GM12878 (cell line): ENCODE measurements at regions not wholly inside any gene's neighbourhood (a gene's known extent, or its start where the extent isn't known, plus 50 kb on each side); places are given as distances from the start of the nearest gene placed in this dataset.

Experiments
- ATAC-seq: fragments of 200-7000 bp; cut with Tn5 transposase; 3 replicates; pipeline ENCODE4 v1.9.1; 2020; ENCODE audit warnings: mild to moderate bottlenecking, moderate library complexity
- BruUV-seq: library from RNA; stranded (reverse); fragments of 400-500 nt; replicated peaks from 2 replicates; lab custom pipeline; 2021; lab: Mats Ljungman, UMichigan
- CTCF ChIA-PET: fragments of 300-600 bp; sonication (Branson Sonifier 250); formaldehyde crosslinking; extraction: SDS; loops from one replicate; lab custom pipeline; 2021; ENCODE audit warnings: inconsistent platforms; lab: Yijun Ruan, JAX
- POLR2A ChIA-PET: fragments of 350-600 bp; formaldehyde crosslinking; extraction: SDS; loops from one replicate; lab custom pipeline; 2021; ENCODE audit warnings: inconsistent platforms; lab: Charles Lee
- RAD21 ChIA-PET: fragments of 300-600 bp; sonication (Branson Sonifier 250); formaldehyde crosslinking; loops from one replicate; lab custom pipeline; 2023; ENCODE audit warnings: antibody characterized with exemption; ENCODE audit not compliant: unreplicated experiment; lab: Charles Lee
- SMC1A ChIA-PET: fragments of 300-600 bp; sonication (Branson Sonifier 250); formaldehyde crosslinking; loops from one replicate; lab custom pipeline; 2023; ENCODE audit not compliant: unreplicated experiment, uncharacterized antibody; lab: Charles Lee
- DNase-seq: peaks from one replicate; pipeline ENCODE4 v3.0.0-alpha.2; 2011; ENCODE audit warnings: low read depth, low spot score
- FAIRE-seq: peaks from 3 replicates; lab custom pipeline; 2011; peaks lifted over from hg19 to GRCh38; lab: Jason Lieb, UNC
- H2AFZ ChIP-seq: 2 replicates; pipeline ENCODE4 v1.6.0; 2011; ENCODE audit warnings: low read depth, low read length, control low read depth; ENCODE audit not compliant: control insufficient read depth
- H3K27ac ChIP-seq: 2 replicates; pipeline ENCODE4 v1.5.1; 2011; ENCODE audit warnings: control low read depth; ENCODE audit not compliant: control insufficient read depth, insufficient read depth
- H3K27me3 ChIP-seq, 2 experiments: replicated peaks in 1 of 2; 2 replicates each; pipeline versions ENCODE4 v1.6.0 to v1.6.1; 2011; ENCODE audit warnings: low read length in 1 of 2; ENCODE audit not compliant: control insufficient read depth in 2 of 2, insufficient read depth in 2 of 2
- H3K36me3 ChIP-seq, 2 experiments: 2 replicates each; pipeline ENCODE4 v1.5.1; 2011; ENCODE audit warnings: low read length in 1 of 2; ENCODE audit not compliant: control insufficient read depth in 2 of 2, insufficient read depth in 2 of 2
- H3K4me1 ChIP-seq: 2 replicates; pipeline ENCODE4 v1.6.1; 2011; ENCODE audit warnings: mild to moderate bottlenecking, low read length, moderate library complexity, mixed read lengths; ENCODE audit not compliant: control insufficient read depth, insufficient read depth
- H3K4me2 ChIP-seq: 2 replicates; pipeline ENCODE4 v1.6.0; 2011; ENCODE audit warnings: control low read depth; ENCODE audit not compliant: control insufficient read depth, insufficient read depth
- H3K4me3 ChIP-seq: fragments of 200-600 bp; sonication (generic); 2 replicates; pipeline ENCODE4 v1.5.1; 2016
- H3K79me2 ChIP-seq: 2 replicates; pipeline ENCODE4 v1.6.0; 2011; ENCODE audit warnings: low read length; ENCODE audit not compliant: control insufficient read depth, insufficient read depth
- H3K9ac ChIP-seq: 2 replicates; pipeline ENCODE4 v1.8.0; 2011; ENCODE audit warnings: low read length, control low read depth, mixed read lengths; ENCODE audit not compliant: control insufficient read depth, insufficient read depth
- H3K9me3 ChIP-seq: replicated peaks from 3 replicates; pipeline ENCODE4 v1.5.1; 2011; ENCODE audit warnings: mild to moderate bottlenecking, low read length; ENCODE audit not compliant: control insufficient read depth, insufficient read depth
- H4K20me1 ChIP-seq: 2 replicates; pipeline ENCODE4 v1.6.0; 2011; ENCODE audit not compliant: control insufficient read depth, insufficient read depth
- BHLHE40 ChIP-seq, 2 experiments: fragments of 450-650 bp in 1 of 2; IDR thresholded peaks; 2 replicates each; pipeline ENCODE4 v1.6.1; 2011 to 2017; ENCODE audit warnings: low read depth in 2 of 2, borderline replicate concordance in 1 of 2, improper control_type of control experiment in 1 of 2, low read length in 1 of 2, mild to moderate bottlenecking in 1 of 2
- BMI1 ChIP-seq: fragments of 450-650 bp; IDR thresholded peaks from 2 replicates; pipeline ENCODE4 v1.6.1; 2016; ENCODE audit warnings: mild to moderate bottlenecking, moderate library complexity, borderline replicate concordance
- CBFB ChIP-seq: IDR thresholded peaks from 2 replicates; pipeline ENCODE4 v1.6.1; 2016; ENCODE audit warnings: antibody characterized with exemption, low read depth
- HCFC1 ChIP-seq: fragments of 150-350 bp; IDR thresholded peaks from 2 replicates; pipeline ENCODE4 v1.6.1; 2014; ENCODE audit warnings: low read length
- HDAC2 ChIP-seq: fragments of 200-600 bp; sonication (generic); IDR thresholded peaks from 2 replicates; pipeline ENCODE4 v1.6.1; 2017
- HDAC6 ChIP-seq: fragments of 200-600 bp; sonication (generic); IDR thresholded peaks from one replicate; pipeline ENCODE4 v1.8.0; 2017; ENCODE audit warnings: antibody characterized with exemption; ENCODE audit not compliant: unreplicated experiment
- JUND ChIP-seq: IDR thresholded peaks from 2 replicates; pipeline ENCODE4 v1.6.1; 2012; ENCODE audit warnings: low read depth, mild to moderate bottlenecking, low read length, improper control_type of control experiment, moderate library complexity
- KDM1A ChIP-seq: fragments of 200-600 bp; sonication (generic); IDR thresholded peaks from 2 replicates; pipeline ENCODE4 v1.6.1; 2016; ENCODE audit warnings: borderline replicate concordance
- MEF2B ChIP-seq: fragments of 450-650 bp; IDR thresholded peaks from 2 replicates; pipeline ENCODE4 v1.6.1; 2018; ENCODE audit warnings: mild to moderate bottlenecking, moderate library complexity; ENCODE audit not compliant: partially characterized antibody, poor library complexity, severe bottlenecking
- POLR2A ChIP-seq: IDR thresholded peaks from 2 replicates; pipeline ENCODE4 v1.6.1; 2011; ENCODE audit warnings: low read depth, mild to moderate bottlenecking, low read length
- RB1 ChIP-seq: fragments of 450-650 bp; formaldehyde crosslinking; IDR thresholded peaks from 2 replicates; pipeline ENCODE4 v1.6.1; 2017; ENCODE audit warnings: mild to moderate bottlenecking, borderline replicate concordance
- RUNX3 ChIP-seq: IDR thresholded peaks from 2 replicates; pipeline ENCODE4 v1.6.1; 2012; ENCODE audit warnings: low read length, inconsistent platforms
- SMC3 ChIP-seq: IDR thresholded peaks from 2 replicates; pipeline ENCODE4 v1.6.1; 2011; ENCODE audit warnings: low read length, improper control_type of control experiment, borderline replicate concordance
- STAT3 ChIP-seq: IDR thresholded peaks from 2 replicates; pipeline ENCODE4 v1.6.1; 2011; ENCODE audit warnings: low read depth, low read length, improper control_type of control experiment
- TCF7 ChIP-seq: IDR thresholded peaks from 2 replicates; pipeline ENCODE4 v1.6.1; 2014; ENCODE audit warnings: antibody characterized with exemption, borderline replicate concordance
- WRNIP1 ChIP-seq: IDR thresholded peaks from 2 replicates; pipeline ENCODE4 v1.6.1; 2011; ENCODE audit warnings: low read depth, low read length, improper control_type of control experiment, borderline replicate concordance
- ZNF24 ChIP-seq: fragments of 450-650 bp; IDR thresholded peaks from 2 replicates; pipeline ENCODE4 v1.6.1; 2017; ENCODE audit warnings: antibody characterized with exemption, mild to moderate bottlenecking
- ZNF274 ChIP-seq: IDR thresholded peaks from one replicate; pipeline ENCODE4 v1.8.0; 2011; ENCODE audit not compliant: insufficient read length, insufficient read depth
- WGBS: methylation state at CpG from one replicate; pipeline ENCODE4 v1.1.6; 2016; ENCODE audit warnings: low lambda C conversion rate; ENCODE audit not compliant: insufficient replicate concordance, insufficient coverage; ENCODE audit errors: missing lambda C conversion rate; 5-methylcytosine and 5-hydroxymethylcytosine counted together
- in situ Hi-C: fragments of 300-500 bp; cut with MboI; formaldehyde crosslinking; loops from 9 replicates; pipeline ENCODE4 v1.14.3; 2018; ENCODE audit warnings: mixed read lengths
- intact Hi-C: fragments of 100-400 bp; cut with micrococcal nuclease; formaldehyde crosslinking; loops from one replicate; pipeline ENCODE4 v1.14.2; 2022; ENCODE audit not compliant: unreplicated experiment
- TF ChIP-seq, protein P1 (sequence below): fragments of 450-650 bp; IDR thresholded peaks from 2 replicates; pipeline ENCODE4 v1.6.1; 2018; ENCODE audit warnings: borderline replicate concordance, mild to moderate bottlenecking; ENCODE audit not compliant: partially characterized antibody
- TF ChIP-seq, protein P2 (sequence below): IDR thresholded peaks from 2 replicates; pipeline ENCODE4 v1.6.1; 2011; ENCODE audit warnings: mild to moderate bottlenecking, low read depth, low read length, moderate library complexity; ENCODE audit not compliant: insufficient replicate concordance

GRCh38 chr7:70893422-70893821 lies 238.5 kb upstream of the GALNT17 start:
- no peaks in the 10 kb centered on the region; the same call in 1 of the 3 replicates for H3K9me3 ChIP-seq
- intact Hi-C loops, result no loop called here
- TF ChIP-seq ZNF24 (no peak), RUNX3 (no peak), JUND (no peak), STAT3 (no peak), WRNIP1 (no peak), BHLHE40 (IDR thresholded peaks at IDR 0.05; ENCODE audit: borderline replicate concordance in 1 of 2, low read depth in 2 of 2, low read length in 1 of 2) (no peak), ZNF274 (no peak), TCF7 (no peak), HDAC6 (no peak), HDAC2 (no peak), KDM1A (no peak), SMC3 (no peak), POLR2A (no peak), RB1 (no peak), BMI1 (no peak), CBFB (no peak), MEF2B (no peak), HCFC1 (no peak)
- TF ChIP-seq, protein P1, sequence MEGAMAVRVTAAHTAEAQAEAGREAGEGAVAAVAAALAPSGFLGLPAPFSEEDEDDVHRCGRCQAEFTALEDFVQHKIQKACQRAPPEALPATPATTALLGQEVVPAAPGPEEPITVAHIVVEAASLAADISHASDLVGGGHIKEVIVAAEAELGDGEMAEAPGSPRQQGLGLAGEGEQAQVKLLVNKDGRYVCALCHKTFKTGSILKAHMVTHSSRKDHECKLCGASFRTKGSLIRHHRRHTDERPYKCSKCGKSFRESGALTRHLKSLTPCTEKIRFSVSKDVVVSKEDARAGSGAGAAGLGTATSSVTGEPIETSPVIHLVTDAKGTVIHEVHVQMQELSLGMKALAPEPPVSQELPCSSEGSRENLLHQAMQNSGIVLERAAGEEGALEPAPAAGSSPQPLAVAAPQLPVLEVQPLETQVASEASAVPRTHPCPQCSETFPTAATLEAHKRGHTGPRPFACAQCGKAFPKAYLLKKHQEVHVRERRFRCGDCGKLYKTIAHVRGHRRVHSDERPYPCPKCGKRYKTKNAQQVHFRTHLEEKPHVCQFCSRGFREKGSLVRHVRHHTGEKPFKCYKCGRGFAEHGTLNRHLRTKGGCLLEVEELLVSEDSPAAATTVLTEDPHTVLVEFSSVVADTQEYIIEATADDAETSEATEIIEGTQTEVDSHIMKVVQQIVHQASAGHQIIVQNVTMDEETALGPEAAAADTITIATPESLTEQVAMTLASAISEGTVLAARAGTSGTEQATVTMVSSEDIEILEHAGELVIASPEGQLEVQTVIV, result no peak
- TF ChIP-seq, protein P2, sequence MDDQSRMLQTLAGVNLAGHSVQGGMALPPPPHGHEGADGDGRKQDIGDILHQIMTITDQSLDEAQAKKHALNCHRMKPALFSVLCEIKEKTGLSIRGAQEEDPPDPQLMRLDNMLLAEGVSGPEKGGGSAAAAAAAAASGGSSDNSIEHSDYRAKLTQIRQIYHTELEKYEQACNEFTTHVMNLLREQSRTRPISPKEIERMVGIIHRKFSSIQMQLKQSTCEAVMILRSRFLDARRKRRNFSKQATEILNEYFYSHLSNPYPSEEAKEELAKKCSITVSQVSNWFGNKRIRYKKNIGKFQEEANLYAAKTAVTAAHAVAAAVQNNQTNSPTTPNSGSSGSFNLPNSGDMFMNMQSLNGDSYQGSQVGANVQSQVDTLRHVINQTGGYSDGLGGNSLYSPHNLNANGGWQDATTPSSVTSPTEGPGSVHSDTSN, result no peak
- no peak overlapping the region for H2AFZ ChIP-seq
- ChIA-PET POLR2A (no interaction called here), RAD21 (no interaction called here), CTCF (interaction anchor here (1.0 kb wide), 1 partner anchor 33 kb away, joined by 3 read pairs; no protein-coding TSS in a partner anchor), SMC1A (no interaction called here)
- H3K79me2 ChIP-seq, result no peaks in the 10 kb centered on the region
- H3K36me3 ChIP-seq, result no peaks in the 10 kb centered on the region
- no peaks in the 10 kb centered on the region for H3K4me1 ChIP-seq
- no peaks in the 10 kb centered on the region for H4K20me1 ChIP-seq
- no TSS peak for BruUV-seq
- in situ Hi-C loops, result no loop called here
- no peak overlapping the region for H3K4me2 ChIP-seq
- WGBS, result 55% methylated on average over 9 of the region's 10 CpGs
- H3K9ac ChIP-seq, result no peak overlapping the region
- no peaks in the 10 kb centered on the region for H3K27me3 ChIP-seq
- FAIRE-seq (no peak), DNase-seq (no peak), ATAC-seq (no peak)
- H3K4me3 ChIP-seq, result no peak overlapping the region
- no peak overlapping the region for H3K27ac ChIP-seq
